ENCODE measurements at regions not wholly inside any gene's neighbourhood (a gene's known extent, or its start where the extent isn't known, plus 50 kb on each side); places are given as distances from the start of the nearest gene placed in this dataset.

GRCh38 chr6:67639161-67639560 lies 995.9 kb upstream of the ADGRB3 start:
- Mint-ChIP-seq H3K4me3 (no peak overlapping the region), H3K27me3 (ENCODE audit: low read depth in 3 of 3) (peaks cover 0 to 1% (median 0%) of the 10 kb centered on the region in 3 donors), H3K4me1 (no peaks in the 10 kb centered on the region), H3K9me3 (peaks cover 3 to 31% (median 18%) of the 10 kb centered on the region in 6 donors), H3K36me3 (peaks cover 0 to 3% (median 0%) of the 10 kb centered on the region in 3 donors), H3K27ac (no peak overlapping the region)
- DNase-seq = no peak

GRCh38 chr6:67634199-67634598 lies 1000.9 kb upstream of the ADGRB3 start:
- peaks cover 0 to 1% (median 0%) of the 10 kb centered on the region in 3 donors for H3K27me3 Mint-ChIP-seq (ENCODE audit: low read depth in 3 of 3)
- H3K27ac Mint-ChIP-seq = no peak overlapping the region

GRCh38 chr6:67633058-67633457 lies 1002.0 kb upstream of the ADGRB3 start:
- Mint-ChIP-seq H3K4me3 (no peak overlapping the region), H3K27me3 (ENCODE audit: low read depth in 3 of 3) (peaks cover 0 to 1% (median 0%) of the 10 kb centered on the region in 3 donors), H3K27ac (no peak overlapping the region), H3K4me1 (no peaks in the 10 kb centered on the region), H3K36me3 (peaks cover 0 to 3% (median 0%) of the 10 kb centered on the region in 3 donors), H3K9me3 (peaks cover 17 to 58% (median 31%) of the 10 kb centered on the region in 6 donors)
- no peak for DNase-seq

More at GRCh38 chr6:67634199-67634598, 1000.9 kb upstream of the ADGRB3 start:
- peaks cover 17 to 58% (median 32%) of the 10 kb centered on the region in 6 donors for H3K9me3 Mint-ChIP-seq
- no peak for DNase-seq
- no peaks in the 10 kb centered on the region for H3K4me1 Mint-ChIP-seq
- H3K36me3 Mint-ChIP-seq = peaks cover 0 to 3% (median 0%) of the 10 kb centered on the region in 3 donors
- no peak overlapping the region for H3K4me3 Mint-ChIP-seq

GRCh38 chr6:67630146-67630545 lies 1004.9 kb upstream of the ADGRB3 start:
- Mint-ChIP-seq H3K27ac (no peak overlapping the region), H3K4me1 (no peaks in the 10 kb centered on the region), H3K9me3 (peaks cover 17 to 50% (median 30%) of the 10 kb centered on the region in 6 donors), H3K4me3 (no peak overlapping the region), H3K36me3 (no peaks in the 10 kb centered on the region), H3K27me3 (ENCODE audit: low read depth in 3 of 3) (peaks cover 0 to 1% (median 0%) of the 10 kb centered on the region in 3 donors)
- no peak for DNase-seq

- no peaks in the 10 kb centered on the region for H3K4me1 Mint-ChIP-seq
These were observed 1005.8 kb upstream of the ADGRB3 start for GRCh38 chr6:67629258-67629657.

GRCh38 chr6:67615796-67616195 lies 1019.3 kb upstream of the ADGRB3 start:
- Mint-ChIP-seq H3K4me3 (no peak overlapping the region), H3K27me3 (ENCODE audit: low read depth in 3 of 3) (peaks cover 0 to 1% (median 0%) of the 10 kb centered on the region in 3 donors), H3K36me3 (no peaks in the 10 kb centered on the region), H3K27ac (no peak overlapping the region), H3K9me3 (peaks cover 2 to 55% (median 31%) of the 10 kb centered on the region in 6 donors), H3K4me1 (no peaks in the 10 kb centered on the region)
- no peak for DNase-seq

More at GRCh38 chr6:67629258-67629657, 1005.8 kb upstream of the ADGRB3 start:
- Mint-ChIP-seq H3K27me3 (ENCODE audit: low read depth in 3 of 3) (no peaks in the 10 kb centered on the region), H3K36me3 (no peaks in the 10 kb centered on the region), H3K9me3 (peaks cover 11 to 43% (median 28%) of the 10 kb centered on the region in 6 donors), H3K4me3 (no peak overlapping the region), H3K27ac (no peak overlapping the region)
- DNase-seq = no peak

GRCh38 chr6:67608099-67608749 lies 1026.9 kb upstream of the ADGRB3 start:
- Mint-ChIP-seq H3K36me3 (peaks cover 0 to 7% (median 0%) of the 10 kb centered on the region in 3 donors), H3K27me3 (ENCODE audit: low read depth in 3 of 3) (peaks cover 0 to 3% (median 0%) of the 10 kb centered on the region in 3 donors), H3K9me3 (peaks cover 7 to 46% (median 19%) of the 10 kb centered on the region in 6 donors), H3K27ac (no peak overlapping the region), H3K4me3 (no peak overlapping the region), H3K4me1 (no peaks in the 10 kb centered on the region)
- no peak for DNase-seq

GRCh38 chr6:67606906-67607828 lies 1027.9 kb upstream of the ADGRB3 start:
- Mint-ChIP-seq H3K4me3 (no peak overlapping the region), H3K4me1 (no peaks in the 10 kb centered on the region), H3K27ac (no peak overlapping the region), H3K27me3 (ENCODE audit: low read depth in 3 of 3) (peaks cover 0 to 1% (median 0%) of the 10 kb centered on the region in 3 donors), H3K9me3 (peaks cover 5 to 39% (median 14%) of the 10 kb centered on the region in 6 donors), H3K36me3 (peaks cover 0 to 7% (median 0%) of the 10 kb centered on the region in 3 donors)
- no peak for DNase-seq

GRCh38 chr6:67594366-67594765 lies 1040.7 kb upstream of the ADGRB3 start:
- Mint-ChIP-seq H3K4me3 (no peak overlapping the region), H3K4me1 (no peaks in the 10 kb centered on the region), H3K9me3 (peaks cover 3 to 47% (median 24%) of the 10 kb centered on the region in 6 donors), H3K27me3 (ENCODE audit: low read depth in 3 of 3) (no peaks in the 10 kb centered on the region), H3K36me3 (no peaks in the 10 kb centered on the region), H3K27ac (no peak overlapping the region)
- no peak for DNase-seq

GRCh38 chr6:67593247-67593646 lies 1041.8 kb upstream of the ADGRB3 start:
- H3K27me3 Mint-ChIP-seq (ENCODE audit: low read depth in 3 of 3) = no peaks in the 10 kb centered on the region
- no peaks in the 10 kb centered on the region for H3K4me1 Mint-ChIP-seq
- H3K36me3 Mint-ChIP-seq = no peaks in the 10 kb centered on the region
- DNase-seq = no peak
- H3K9me3 Mint-ChIP-seq = peaks cover 3 to 48% (median 24%) of the 10 kb centered on the region in 6 donors
- H3K4me3 Mint-ChIP-seq = no peak overlapping the region
- no peak overlapping the region for H3K27ac Mint-ChIP-seq

GRCh38 chr6:67591910-67592309 lies 1043.2 kb upstream of the ADGRB3 start:
- no peak overlapping the region for H3K27ac Mint-ChIP-seq
- H3K36me3 Mint-ChIP-seq = no peaks in the 10 kb centered on the region
- no peak overlapping the region for H3K4me3 Mint-ChIP-seq
- H3K27me3 Mint-ChIP-seq (ENCODE audit: low read depth in 3 of 3) = no peaks in the 10 kb centered on the region
- no peaks in the 10 kb centered on the region for H3K4me1 Mint-ChIP-seq
- H3K9me3 Mint-ChIP-seq = peaks cover 3 to 57% (median 29%) of the 10 kb centered on the region in 6 donors
- no peak for DNase-seq

- DNase-seq = no peak
- Mint-ChIP-seq H3K9me3 (peaks cover 3 to 32% (median 17%) of the 10 kb centered on the region in 6 donors), H3K36me3 (peaks cover 0 to 4% (median 0%) of the 10 kb centered on the region in 3 donors), H3K4me1 (no peaks in the 10 kb centered on the region), H3K4me3 (no peak overlapping the region), H3K27me3 (ENCODE audit: low read depth in 3 of 3) (no peaks in the 10 kb centered on the region), H3K27ac (no peak overlapping the region)
These were observed 1067.2 kb upstream of the ADGRB3 start for GRCh38 chr6:67567842-67568241.

- H3K9me3 Mint-ChIP-seq = peaks cover 11 to 36% (median 15%) of the 10 kb centered on the region in 6 donors
- no peak overlapping the region for H3K27ac Mint-ChIP-seq
- peaks cover 0 to 3% (median 0%) of the 10 kb centered on the region in 3 donors for H3K36me3 Mint-ChIP-seq
- no peak for DNase-seq
- no peak overlapping the region for H3K4me3 Mint-ChIP-seq
- no peaks in the 10 kb centered on the region for H3K27me3 Mint-ChIP-seq (ENCODE audit: low read depth in 3 of 3)
- H3K4me1 Mint-ChIP-seq = no peaks in the 10 kb centered on the region
These were observed 1071.4 kb upstream of the ADGRB3 start for GRCh38 chr6:67563671-67564070.

- H3K4me3 Mint-ChIP-seq = no peak overlapping the region
These were observed 1075.0 kb upstream of the ADGRB3 start for GRCh38 chr6:67560068-67560467.

More at GRCh38 chr6:67560068-67560467, 1075.0 kb upstream of the ADGRB3 start:
- H3K4me1 Mint-ChIP-seq = no peaks in the 10 kb centered on the region
- H3K27me3 Mint-ChIP-seq (ENCODE audit: low read depth in 3 of 3) = no peaks in the 10 kb centered on the region
- peaks cover 0 to 8% (median 4%) of the 10 kb centered on the region in 3 donors for H3K36me3 Mint-ChIP-seq
- peaks cover 22 to 57% (median 33%) of the 10 kb centered on the region in 6 donors for H3K9me3 Mint-ChIP-seq
- no peak overlapping the region for H3K27ac Mint-ChIP-seq
- DNase-seq = no peak
